Spleen (tissue), 11 donors: ENCODE measurements at regions not wholly inside any gene's neighbourhood (a gene's known extent, or its start where the extent isn't known, plus 50 kb on each side); places are given as distances from the start of the nearest gene placed in this dataset.

Source experiments
- DNase-seq: peaks from one replicate; pipeline ENCODE4 v3.0.0-alpha.2; 2020
- H3K27ac ChIP-seq, 8 donors: fragments of 200-600 bp; sonication (generic) in 7 of 8; 1 replicate in 4 of 8; 2 replicates in 4 of 8; pipeline versions ENCODE4 v1.5.0 to v1.8.0; 2016 to 2021; ENCODE audit warnings: inconsistent platforms in 4 of 8, mild to moderate bottlenecking in 4 of 8, moderate library complexity in 1 of 8
- H3K27me3 ChIP-seq, 7 donors: fragments of 200-600 bp; sonication (generic) in 6 of 7; replicated peaks in 1 of 7; 1 replicate in 4 of 7; 2 replicates in 3 of 7; pipeline versions ENCODE4 v1.5.0 to v1.8.0; 2016 to 2021; ENCODE audit warnings: inconsistent platforms in 3 of 7, mild to moderate bottlenecking in 1 of 7
- H3K36me3 ChIP-seq, 6 donors: fragments of 200-600 bp; sonication (generic) in 5 of 6; 1 replicate in 4 of 6; 2 replicates in 2 of 6; pipeline versions ENCODE4 v1.5.0 to v1.8.0; 2016 to 2021; ENCODE audit warnings: inconsistent platforms in 2 of 6
- H3K4me1 ChIP-seq, 6 donors: fragments of 200-600 bp; sonication (generic) in 5 of 6; 1 replicate in 3 of 6; 2 replicates in 3 of 6; pipeline versions ENCODE4 v1.5.0 to v1.8.0; 2016 to 2021; ENCODE audit warnings: inconsistent platforms in 3 of 6
- H3K4me3 ChIP-seq, 8 donors: fragments of 200-600 bp; sonication (generic) in 7 of 8; 1 replicate in 4 of 8; 2 replicates in 4 of 8; pipeline versions ENCODE4 v1.5.0 to v1.8.0; 2016 to 2021; ENCODE audit warnings: inconsistent platforms in 4 of 8, mild to moderate bottlenecking in 4 of 8, moderate library complexity in 2 of 8
- H3K9me3 ChIP-seq, 8 donors: fragments of 200-600 bp; sonication (generic) in 7 of 8; 1 replicate in 4 of 8; 2 replicates in 4 of 8; pipeline versions ENCODE4 v1.5.0 to v1.8.0; 2016 to 2021; ENCODE audit warnings: inconsistent platforms in 4 of 8
- POLR2A ChIP-seq, 3 donors: fragments of 450-650 bp; IDR thresholded peaks; one replicate each; pipeline ENCODE4 v1.5.1; 2017; ENCODE audit warnings: antibody characterized with exemption in 3 of 3, mild to moderate bottlenecking in 1 of 3
- POLR2AphosphoS5 ChIP-seq, 3 donors: sonication (generic); formaldehyde crosslinking; IDR thresholded peaks; one replicate each; pipeline ENCODE4 v1.5.1; 2017; ENCODE audit warnings: antibody characterized with exemption in 3 of 3
- WGBS, 5 donors: extraction: QIAGEN DNeasy Blood & Tissue Kit in 3 of 5; methylation state at CpG; one replicate each; pipeline versions ENCODE4 v1.1.5 to v1.1.7; 2013 to 2018; 5-methylcytosine and 5-hydroxymethylcytosine counted together
- intact Hi-C: fragments of 100-400 bp; cut with DNase I; formaldehyde crosslinking; loops from one replicate; pipeline ENCODE4 v1.15.0; 2023; ENCODE audit warnings: low total_unique reads
- TF ChIP-seq, protein P1 (sequence below), 11 experiments: fragments of 200-600 bp in 7 of 11; fragments of 450-650 bp in 4 of 11; sonication (generic) in 4 of 11; IDR thresholded peaks in 8 of 11; conservative IDR thresholded peaks in 3 of 11; 1 replicate in 7 of 11; 2 replicates in 4 of 11; pipeline versions ENCODE4 v1.4.0 to v1.8.0; 2016 to 2021; ENCODE audit warnings: antibody characterized with exemption in 11 of 11, inconsistent platforms in 4 of 11, mild to moderate bottlenecking in 1 of 11
- donor health status: healthy with polysubstance abuse.
- donor health status: DM: no; HTN: no; CAD: no; lungs with moderate emphysema.
- donor health status: DM: no; HTN: no; CAD: no.
- donor health status: Bipolar disorder and iron deficiency.
- donor health status: healthy.
- donor health status: DM: no; HTN: no; CAD: no.
- donor health status: DM: yes; HTN: yes; CAD: no.

DNA sequence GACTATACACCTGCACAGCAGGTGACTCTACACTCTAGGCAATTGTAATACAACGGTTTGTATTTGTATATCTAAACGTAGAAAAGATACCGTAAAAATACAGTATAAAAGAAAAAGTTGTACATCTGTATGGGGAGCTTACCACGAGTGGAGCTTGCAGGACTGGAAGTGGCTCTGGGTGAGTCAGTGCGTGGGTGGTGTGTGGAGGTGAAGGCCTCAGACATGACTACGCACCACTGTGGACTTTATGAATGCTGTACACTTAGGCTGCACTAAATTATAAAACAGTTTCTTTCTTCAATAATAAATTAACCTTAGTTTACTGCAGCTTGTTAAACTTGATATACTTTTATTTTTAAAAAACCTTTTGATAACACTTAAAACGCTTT is 85.0 kb upstream of the FAT1 start:
- Histone ChIP-seq H3K27ac (no peak overlapping the region), H3K27me3 (no peaks in the 10 kb centered on the region), H3K9me3 (peaks cover 0 to 7% (median 0%) of the 10 kb centered on the region in 8 donors), H3K4me1 (no peaks in the 10 kb centered on the region), H3K36me3 (no peaks in the 10 kb centered on the region), H3K4me3 (no peak overlapping the region)
- no peak for DNase-seq
- TF ChIP-seq POLR2A (IDR thresholded peaks at IDR 0.05) = no peak
- TF ChIP-seq POLR2AphosphoS5 (IDR thresholded peaks at IDR 0.05) = no peak
- TF ChIP-seq, protein P1, sequence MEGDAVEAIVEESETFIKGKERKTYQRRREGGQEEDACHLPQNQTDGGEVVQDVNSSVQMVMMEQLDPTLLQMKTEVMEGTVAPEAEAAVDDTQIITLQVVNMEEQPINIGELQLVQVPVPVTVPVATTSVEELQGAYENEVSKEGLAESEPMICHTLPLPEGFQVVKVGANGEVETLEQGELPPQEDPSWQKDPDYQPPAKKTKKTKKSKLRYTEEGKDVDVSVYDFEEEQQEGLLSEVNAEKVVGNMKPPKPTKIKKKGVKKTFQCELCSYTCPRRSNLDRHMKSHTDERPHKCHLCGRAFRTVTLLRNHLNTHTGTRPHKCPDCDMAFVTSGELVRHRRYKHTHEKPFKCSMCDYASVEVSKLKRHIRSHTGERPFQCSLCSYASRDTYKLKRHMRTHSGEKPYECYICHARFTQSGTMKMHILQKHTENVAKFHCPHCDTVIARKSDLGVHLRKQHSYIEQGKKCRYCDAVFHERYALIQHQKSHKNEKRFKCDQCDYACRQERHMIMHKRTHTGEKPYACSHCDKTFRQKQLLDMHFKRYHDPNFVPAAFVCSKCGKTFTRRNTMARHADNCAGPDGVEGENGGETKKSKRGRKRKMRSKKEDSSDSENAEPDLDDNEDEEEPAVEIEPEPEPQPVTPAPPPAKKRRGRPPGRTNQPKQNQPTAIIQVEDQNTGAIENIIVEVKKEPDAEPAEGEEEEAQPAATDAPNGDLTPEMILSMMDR (IDR thresholded peaks at IDR 0.05 in 8 of 11, conservative IDR thresholded peaks at IDR 0.05 in 3 of 11) = no peak
- WGBS, 5 donors = 85 to 88% (median 85%) methylated on average over 7 of the region's 7 CpGs
- intact Hi-C loops = no loop called here

DNA sequence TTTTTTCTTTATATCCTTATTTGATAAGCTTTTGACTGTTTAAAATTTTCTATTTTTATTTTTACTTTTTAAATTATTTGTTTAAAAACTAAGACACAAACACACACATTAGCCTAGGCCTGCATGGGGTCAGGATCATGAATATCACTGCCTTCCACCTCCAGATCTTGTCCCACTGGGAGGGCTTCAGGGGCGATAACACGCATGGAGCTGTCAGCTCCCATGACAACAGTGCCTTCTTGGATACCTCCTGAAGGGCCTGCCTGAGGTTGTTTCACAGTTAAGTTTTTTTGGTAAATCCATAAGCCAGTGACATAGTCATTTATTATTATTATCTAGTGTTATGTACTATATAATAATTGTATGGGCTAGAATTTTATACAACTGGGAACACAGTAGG is 85.4 kb upstream of the FAT1 start:
- 79 to 97% (median 96%) methylated on average over 2 of the region's 2 CpGs for WGBS, 5 donors
- no peak for DNase-seq

DNA sequence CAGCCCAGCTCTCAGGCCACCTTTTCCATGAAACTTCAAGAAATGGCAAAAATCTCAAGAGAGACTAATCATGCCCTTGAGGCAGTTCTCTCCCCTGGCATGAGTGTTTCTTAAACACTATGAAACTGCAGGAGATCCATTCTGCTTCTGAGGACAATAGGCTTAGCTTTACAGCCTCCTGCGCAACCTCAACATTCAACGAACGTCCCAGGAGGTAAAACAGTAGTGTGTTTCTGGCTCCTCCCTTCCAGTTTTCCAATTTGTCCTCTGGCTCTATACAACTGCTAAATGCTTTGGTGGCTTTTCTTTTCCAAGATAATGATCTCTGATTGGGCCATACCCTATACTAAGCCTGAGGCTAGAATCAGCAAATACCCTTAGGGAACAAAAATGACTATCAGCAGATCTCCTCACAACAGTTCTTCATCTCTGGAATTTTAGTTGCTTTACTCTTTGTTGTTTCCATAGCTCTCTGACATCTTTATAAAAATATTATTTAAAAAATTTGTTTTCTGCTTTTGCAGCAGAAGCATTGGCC is 87.0 kb upstream of the FAT1 start:
- H3K4me3 ChIP-seq = no peak overlapping the region
- no peaks in the 10 kb centered on the region for H3K4me1 ChIP-seq
- peaks cover 0 to 7% (median 0%) of the 10 kb centered on the region in 8 donors for H3K9me3 ChIP-seq
- no peak for TF ChIP-seq POLR2A (IDR thresholded peaks at IDR 0.05)
- TF ChIP-seq, protein P1 (IDR thresholded peaks at IDR 0.05 in 8 of 11, conservative IDR thresholded peaks at IDR 0.05 in 3 of 11) = no peak
- no peak for TF ChIP-seq POLR2AphosphoS5 (IDR thresholded peaks at IDR 0.05)
- H3K36me3 ChIP-seq = no peaks in the 10 kb centered on the region
- DNase-seq = no peak
- no peaks in the 10 kb centered on the region for H3K27me3 ChIP-seq
- 53 to 74% (median 61%) methylated on average over 3 of the region's 3 CpGs for WGBS, 5 donors
- H3K27ac ChIP-seq = no peak overlapping the region
- intact Hi-C loops = no loop called here

More for the DNA sequence above, 85.4 kb upstream of the FAT1 start:
- Histone ChIP-seq H3K9me3 (peaks cover 0 to 7% (median 0%) of the 10 kb centered on the region in 8 donors), H3K27me3 (no peaks in the 10 kb centered on the region), H3K36me3 (no peaks in the 10 kb centered on the region), H3K4me3 (no peak overlapping the region), H3K27ac (no peak overlapping the region), H3K4me1 (no peaks in the 10 kb centered on the region)
- intact Hi-C loops = no loop called here
- TF ChIP-seq POLR2A (IDR thresholded peaks at IDR 0.05) = no peak
- TF ChIP-seq POLR2AphosphoS5 (IDR thresholded peaks at IDR 0.05) = no peak
- TF ChIP-seq, protein P1 (IDR thresholded peaks at IDR 0.05 in 8 of 11, conservative IDR thresholded peaks at IDR 0.05 in 3 of 11) = no peak

DNA sequence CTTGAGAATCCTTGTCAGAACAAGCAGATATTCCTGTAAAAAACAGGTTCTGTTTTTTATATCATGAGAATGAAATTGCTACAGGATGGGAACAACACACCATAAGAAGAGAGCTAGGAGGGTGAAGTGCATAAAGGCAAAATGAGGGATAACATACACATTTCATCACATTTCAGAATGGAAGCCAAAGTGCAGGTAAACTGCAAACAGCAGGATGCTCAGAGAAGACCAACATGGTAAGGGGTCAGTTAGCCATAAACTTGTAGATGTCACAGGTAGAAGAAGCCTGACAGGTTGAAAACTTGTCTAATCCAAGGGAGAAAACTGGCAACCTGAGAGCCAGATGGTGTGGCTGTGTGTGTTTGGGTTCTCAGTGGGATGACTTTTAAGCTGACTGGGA is 88.9 kb upstream of the FAT1 start:
- intact Hi-C loops = no loop called here
- DNase-seq = no peak
- H3K9me3 ChIP-seq = peaks cover 0 to 7% (median 0%) of the 10 kb centered on the region in 8 donors
- no peaks in the 10 kb centered on the region for H3K36me3 ChIP-seq
- H3K27me3 ChIP-seq = no peaks in the 10 kb centered on the region
- no peaks in the 10 kb centered on the region for H3K4me1 ChIP-seq
- TF ChIP-seq, protein P1 (IDR thresholded peaks at IDR 0.05 in 8 of 11, conservative IDR thresholded peaks at IDR 0.05 in 3 of 11) = no peak
- TF ChIP-seq POLR2AphosphoS5 (IDR thresholded peaks at IDR 0.05) = no peak
- H3K4me3 ChIP-seq = no peak overlapping the region
- no peak overlapping the region for H3K27ac ChIP-seq
